ENCODE measurements at regions not wholly inside any gene's neighbourhood (a gene's known extent, or its start where the extent isn't known, plus 50 kb on each side); places are given as distances from the start of the nearest gene placed in this dataset.

- no peak for TF ChIP-seq CTCF (IDR thresholded peaks at IDR 0.05; ENCODE audit: insufficient read depth, low read length, poor library complexity, severe bottlenecking)
- no peak for TF ChIP-seq EZH2phosphoT487 (conservative IDR thresholded peaks at IDR 0.05; ENCODE audit: low read length)
- Histone ChIP-seq H3K9ac (ENCODE audit: low read length) (no peak overlapping the region), H3K9me3 (ENCODE audit: insufficient read depth, low read length) (no peaks in the 10 kb centered on the region), H3K27me3 (ENCODE audit: low read length) (no peaks in the 10 kb centered on the region), H3K4me2 (ENCODE audit: low read depth, low read length, poor library complexity, severe bottlenecking) (no peak overlapping the region), H3K27ac (ENCODE audit: low read depth, low read length) (no peak overlapping the region), H3K4me3 (ENCODE audit: insufficient read depth, low read length, poor library complexity, severe bottlenecking) (no peak overlapping the region), H4K20me1 (ENCODE audit: low read depth, low read length) (no peaks in the 10 kb centered on the region), H3K9me2 (replicated peaks; ENCODE audit: insufficient read depth, low read length) (no peaks in the 10 kb centered on the region), H3K79me2 (ENCODE audit: insufficient read depth, low read length) (no peaks in the 10 kb centered on the region), H3K36me3 (ENCODE audit: low read length) (no peaks in the 10 kb centered on the region), H3F3A (ENCODE audit: insufficient read depth) (no peaks in the 10 kb centered on the region), H2AFZ (ENCODE audit: low read depth, low read length, severe bottlenecking) (no peak overlapping the region)
These were observed 508.9 kb downstream of the NTRK2 start for GRCh38 chr9:85178474-85178873.

GRCh38 chr9:85173967-85174366 lies 504.4 kb downstream of the NTRK2 start:
- Histone ChIP-seq H3K36me3 (ENCODE audit: low read length) (no peaks in the 10 kb centered on the region), H3K27ac (ENCODE audit: low read depth, low read length) (no peak overlapping the region), H2AFZ (ENCODE audit: low read depth, low read length, severe bottlenecking) (no peak overlapping the region), H3K27me3 (ENCODE audit: low read length) (no peaks in the 10 kb centered on the region), H3K9me3 (ENCODE audit: insufficient read depth, low read length) (peaks cover 3% of the 10 kb centered on the region; the same call in 1 of the 2 replicates), H4K20me1 (ENCODE audit: low read depth, low read length) (no peaks in the 10 kb centered on the region), H3K79me2 (ENCODE audit: insufficient read depth, low read length) (no peaks in the 10 kb centered on the region), H3K9me2 (replicated peaks; ENCODE audit: insufficient read depth, low read length) (no peaks in the 10 kb centered on the region), H3K4me3 (ENCODE audit: insufficient read depth, low read length, poor library complexity, severe bottlenecking) (no peak overlapping the region), H3F3A (ENCODE audit: insufficient read depth) (no peaks in the 10 kb centered on the region), H3K9ac (ENCODE audit: low read length) (no peak overlapping the region), H3K4me2 (ENCODE audit: low read depth, low read length, poor library complexity, severe bottlenecking) (no peak overlapping the region)
- TF ChIP-seq CTCF (IDR thresholded peaks at IDR 0.05; ENCODE audit: insufficient read depth, low read length, poor library complexity, severe bottlenecking) (no peak), EZH2phosphoT487 (conservative IDR thresholded peaks at IDR 0.05; ENCODE audit: low read length) (no peak)

GRCh38 chr9:85172001-85172978 lies 502.8 kb downstream of the NTRK2 start:
- no peak for TF ChIP-seq EZH2phosphoT487 (conservative IDR thresholded peaks at IDR 0.05; ENCODE audit: low read length)
- no peak for TF ChIP-seq CTCF (IDR thresholded peaks at IDR 0.05; ENCODE audit: insufficient read depth, low read length, poor library complexity, severe bottlenecking)
- Histone ChIP-seq H3K9ac (ENCODE audit: low read length) (no peak overlapping the region), H3K79me2 (ENCODE audit: insufficient read depth, low read length) (no peaks in the 10 kb centered on the region), H3K27ac (ENCODE audit: low read depth, low read length) (no peak overlapping the region), H3K4me3 (ENCODE audit: insufficient read depth, low read length, poor library complexity, severe bottlenecking) (no peak overlapping the region), H3K9me2 (replicated peaks; ENCODE audit: insufficient read depth, low read length) (no peaks in the 10 kb centered on the region), H3F3A (ENCODE audit: insufficient read depth) (no peaks in the 10 kb centered on the region), H3K36me3 (ENCODE audit: low read length) (no peaks in the 10 kb centered on the region), H3K27me3 (ENCODE audit: low read length) (no peaks in the 10 kb centered on the region), H2AFZ (ENCODE audit: low read depth, low read length, severe bottlenecking) (no peak overlapping the region), H3K9me3 (ENCODE audit: insufficient read depth, low read length) (peaks cover 4% of the 10 kb centered on the region; the same call in 1 of the 2 replicates), H3K4me2 (ENCODE audit: low read depth, low read length, poor library complexity, severe bottlenecking) (no peak overlapping the region), H4K20me1 (ENCODE audit: low read depth, low read length) (no peaks in the 10 kb centered on the region)
